ENCODE measurements at regions not wholly inside any gene's neighbourhood (a gene's known extent, or its start where the extent isn't known, plus 50 kb on each side); places are given as distances from the start of the nearest gene placed in this dataset.

DNA sequence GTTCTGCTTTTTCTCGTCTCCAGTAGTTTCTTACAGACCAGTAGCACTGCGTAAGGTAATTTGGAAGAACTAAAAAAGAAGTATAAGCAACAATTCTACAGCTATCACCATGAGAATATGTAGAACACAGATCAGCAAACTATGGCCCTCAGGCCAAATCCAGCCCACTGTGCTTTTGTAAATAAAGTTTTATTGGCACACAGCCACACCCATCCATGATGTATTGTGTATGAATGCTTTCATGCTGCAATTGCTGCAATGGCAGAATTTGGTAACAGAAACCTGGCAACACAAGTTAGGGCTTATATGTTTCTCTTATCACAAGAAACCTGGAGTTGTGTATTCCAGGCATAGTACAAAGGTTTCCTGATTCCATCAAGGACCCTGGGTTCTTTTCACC, 386.8 kb upstream of the TSHZ2 start:
- Histone ChIP-seq H3K79me2 (ENCODE audit: insufficient read depth, low read depth, low read length) (no peaks in the 10 kb centered on the region), H4K20me1 (ENCODE audit: insufficient read depth, low read length) (no peaks in the 10 kb centered on the region), H2AFZ (ENCODE audit: low read length) (no peak overlapping the region), H3K4me2 (ENCODE audit: low read length) (no peak overlapping the region), H3K9me2 (ENCODE audit: insufficient read depth, low read length) (no peaks in the 10 kb centered on the region), H3K4me3 (ENCODE audit: low read depth, low read length, poor library complexity, severe bottlenecking) (no peak overlapping the region), H3K36me3 (ENCODE audit: insufficient read depth, low read length) (no peaks in the 10 kb centered on the region), H3K27ac (ENCODE audit: low read depth, low read length, poor library complexity, severe bottlenecking) (no peak overlapping the region), H3K4me1 (ENCODE audit: insufficient read depth, low read length, poor library complexity, severe bottlenecking) (no peaks in the 10 kb centered on the region), H3K9me3 (ENCODE audit: low read length) (no peaks in the 10 kb centered on the region)
- TF ChIP-seq, protein P1, sequence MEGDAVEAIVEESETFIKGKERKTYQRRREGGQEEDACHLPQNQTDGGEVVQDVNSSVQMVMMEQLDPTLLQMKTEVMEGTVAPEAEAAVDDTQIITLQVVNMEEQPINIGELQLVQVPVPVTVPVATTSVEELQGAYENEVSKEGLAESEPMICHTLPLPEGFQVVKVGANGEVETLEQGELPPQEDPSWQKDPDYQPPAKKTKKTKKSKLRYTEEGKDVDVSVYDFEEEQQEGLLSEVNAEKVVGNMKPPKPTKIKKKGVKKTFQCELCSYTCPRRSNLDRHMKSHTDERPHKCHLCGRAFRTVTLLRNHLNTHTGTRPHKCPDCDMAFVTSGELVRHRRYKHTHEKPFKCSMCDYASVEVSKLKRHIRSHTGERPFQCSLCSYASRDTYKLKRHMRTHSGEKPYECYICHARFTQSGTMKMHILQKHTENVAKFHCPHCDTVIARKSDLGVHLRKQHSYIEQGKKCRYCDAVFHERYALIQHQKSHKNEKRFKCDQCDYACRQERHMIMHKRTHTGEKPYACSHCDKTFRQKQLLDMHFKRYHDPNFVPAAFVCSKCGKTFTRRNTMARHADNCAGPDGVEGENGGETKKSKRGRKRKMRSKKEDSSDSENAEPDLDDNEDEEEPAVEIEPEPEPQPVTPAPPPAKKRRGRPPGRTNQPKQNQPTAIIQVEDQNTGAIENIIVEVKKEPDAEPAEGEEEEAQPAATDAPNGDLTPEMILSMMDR (conservative IDR thresholded peaks at IDR 0.05; ENCODE audit: low read length): no peak
- TF ChIP-seq EZH2phosphoT487 (IDR thresholded peaks at IDR 0.05; ENCODE audit: borderline replicate concordance, low read depth, low read length): no peak
- ChIA-PET CTCF (ENCODE audit: unreplicated experiment) (no interaction called here), POLR2A (interaction anchor here (0.9 kb wide), 1 partner anchor 64 kb away, joined by 3 read pairs; no protein-coding TSS in a partner anchor)
- intact Hi-C loops (cut with micrococcal nuclease; ENCODE audit: unreplicated experiment): no loop called here
- no peak for DNase-seq (ENCODE audit: low spot score)
- no TSS peak for BruUV-seq (replicated peaks)

DNA sequence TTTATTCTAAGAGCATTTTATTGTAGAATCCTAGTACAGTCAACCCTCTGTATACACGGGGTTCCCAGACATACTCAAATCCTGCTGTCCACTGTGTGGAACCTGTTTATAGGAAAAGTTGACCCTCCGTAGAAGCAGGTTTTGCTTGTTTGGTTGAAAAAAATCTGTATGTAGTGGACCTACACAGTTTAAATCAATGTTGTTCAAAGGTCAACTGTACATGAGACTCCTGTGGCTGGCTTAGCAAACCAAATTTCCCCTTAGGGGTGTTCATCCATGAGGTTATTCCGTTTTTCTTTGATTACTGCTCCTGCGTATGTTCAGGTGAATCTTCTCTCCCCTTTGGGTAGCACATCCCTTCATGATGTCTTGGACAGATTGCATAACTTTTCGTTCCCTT, 387.0 kb upstream of the ZFP64 start:
- Histone ChIP-seq H3K79me2 (ENCODE audit: insufficient read depth, low read depth, low read length) (no peaks in the 10 kb centered on the region), H3K36me3 (ENCODE audit: insufficient read depth, low read length) (no peaks in the 10 kb centered on the region), H3K9me3 (ENCODE audit: low read length) (no peaks in the 10 kb centered on the region), H3K27ac (ENCODE audit: low read depth, low read length, poor library complexity, severe bottlenecking) (no peak overlapping the region), H3K4me2 (ENCODE audit: low read length) (no peak overlapping the region), H3K9me2 (ENCODE audit: insufficient read depth, low read length) (no peaks in the 10 kb centered on the region), H3K4me1 (ENCODE audit: insufficient read depth, low read length, poor library complexity, severe bottlenecking) (no peaks in the 10 kb centered on the region), H3K4me3 (ENCODE audit: low read depth, low read length, poor library complexity, severe bottlenecking) (no peak overlapping the region), H4K20me1 (ENCODE audit: insufficient read depth, low read length) (no peaks in the 10 kb centered on the region), H2AFZ (ENCODE audit: low read length) (no peak overlapping the region)
- CTCF ChIA-PET (ENCODE audit: unreplicated experiment): no interaction called here
- intact Hi-C loops (cut with micrococcal nuclease; ENCODE audit: unreplicated experiment): no loop called here
- DNase-seq (ENCODE audit: low spot score): no peak
- POLR2A ChIA-PET: no interaction called here
- BruUV-seq (replicated peaks): no TSS peak
- TF ChIP-seq EZH2phosphoT487 (IDR thresholded peaks at IDR 0.05; ENCODE audit: borderline replicate concordance, low read depth, low read length): no peak
- TF ChIP-seq, protein P1 (conservative IDR thresholded peaks at IDR 0.05; ENCODE audit: low read length): no peak

DNA sequence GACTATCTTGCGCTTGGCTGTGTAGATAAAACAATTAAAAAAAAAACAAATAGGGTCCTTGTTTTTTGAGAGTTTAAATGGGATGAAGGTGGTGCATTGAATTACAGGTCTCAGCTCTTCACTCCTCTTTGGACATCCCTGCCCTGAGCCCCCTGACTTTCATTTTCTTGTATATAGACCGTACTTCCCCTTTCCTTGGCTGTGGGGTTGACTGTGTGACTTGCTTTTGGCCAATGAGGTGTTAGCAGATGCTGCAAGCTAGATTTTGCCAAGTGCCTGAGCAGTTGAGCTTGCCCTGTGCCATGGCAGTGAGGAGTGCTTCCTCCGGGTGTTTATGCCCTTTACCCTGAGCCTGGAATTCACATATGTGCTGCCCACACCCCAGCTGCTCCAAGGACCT, 386.1 kb upstream of the ZFP64 start:
- H4K20me1 ChIP-seq (ENCODE audit: insufficient read depth, low read length): no peaks in the 10 kb centered on the region
- intact Hi-C loops (cut with micrococcal nuclease; ENCODE audit: unreplicated experiment): no loop called here
- no peak overlapping the region for H2AFZ ChIP-seq (ENCODE audit: low read length)
- H3K79me2 ChIP-seq (ENCODE audit: insufficient read depth, low read depth, low read length): no peaks in the 10 kb centered on the region
- no peaks in the 10 kb centered on the region for H3K4me1 ChIP-seq (ENCODE audit: insufficient read depth, low read length, poor library complexity, severe bottlenecking)
- no peaks in the 10 kb centered on the region for H3K36me3 ChIP-seq (ENCODE audit: insufficient read depth, low read length)
- no peak overlapping the region for H3K27ac ChIP-seq (ENCODE audit: low read depth, low read length, poor library complexity, severe bottlenecking)
- ChIA-PET POLR2A (no interaction called here), CTCF (ENCODE audit: unreplicated experiment) (no interaction called here)
- no peaks in the 10 kb centered on the region for H3K9me3 ChIP-seq (ENCODE audit: low read length)
- no peaks in the 10 kb centered on the region for H3K9me2 ChIP-seq (ENCODE audit: insufficient read depth, low read length)
- H3K4me2 ChIP-seq (ENCODE audit: low read length): no peak overlapping the region
- TF ChIP-seq, protein P1 (conservative IDR thresholded peaks at IDR 0.05; ENCODE audit: low read length): no peak
- no peak for TF ChIP-seq EZH2phosphoT487 (IDR thresholded peaks at IDR 0.05; ENCODE audit: borderline replicate concordance, low read depth, low read length)
- H3K4me3 ChIP-seq (ENCODE audit: low read depth, low read length, poor library complexity, severe bottlenecking): no peak overlapping the region
- BruUV-seq (replicated peaks): no TSS peak
- no peak for DNase-seq (ENCODE audit: low spot score)
